Right lobe of liver (tissue), 6 donors: ENCODE measurements at regions not wholly inside any gene's neighbourhood (a gene's known extent, or its start where the extent isn't known, plus 50 kb on each side); places are given as distances from the start of the nearest gene placed in this dataset.

Experiments used
- ATAC-seq, 4 donors: fragments of 200-7000 bp; cut with Tn5 transposase; one replicate each; pipeline ENCODE4 v1.9.1; 2020; ENCODE audit warnings: mild to moderate bottlenecking in 4 of 4, moderate library complexity in 4 of 4
- DNase-seq, 3 donors: peaks; one replicate each; pipeline ENCODE4 v3.0.0-alpha.2; 2020
- H3K27ac ChIP-seq, 3 donors: fragments of 200-600 bp; one replicate each; pipeline ENCODE4 v1.8.0; 2022
- H3K27me3 ChIP-seq, 2 donors: fragments of 200-600 bp; one replicate each; pipeline ENCODE4 v1.8.0; 2022
- H3K36me3 ChIP-seq, 4 donors: fragments of 200-600 bp; sonication (generic) in 1 of 4; one replicate each; pipeline versions ENCODE4 v1.5.1 to v1.8.0; 2017 to 2022; ENCODE audit warnings: control low read depth in 1 of 4
- H3K4me1 ChIP-seq, 4 donors: fragments of 200-600 bp; sonication (generic) in 1 of 4; one replicate each; pipeline versions ENCODE4 v1.5.1 to v1.8.0; 2017 to 2022; ENCODE audit warnings: control low read depth in 1 of 4
- H3K4me3 ChIP-seq, 3 donors: fragments of 200-600 bp; one replicate each; pipeline ENCODE4 v1.8.0; 2022
- H3K9me3 ChIP-seq, 4 donors: fragments of 200-600 bp; sonication (generic) in 1 of 4; one replicate each; pipeline versions ENCODE4 v1.5.1 to v1.8.0; 2017 to 2022; ENCODE audit warnings: control low read depth in 1 of 4
- POLR2A ChIP-seq: fragments of 450-650 bp; IDR thresholded peaks from one replicate; pipeline ENCODE4 v1.6.1; 2017; ENCODE audit warnings: antibody characterized with exemption, mild to moderate bottlenecking
- WGBS: methylation state at CpG from one replicate; pipeline ENCODE4 v1.1.6; 2018; ENCODE audit warnings: low coverage, low lambda C conversion rate; ENCODE audit not compliant: insufficient coverage; ENCODE audit errors: missing lambda C conversion rate; 5-methylcytosine and 5-hydroxymethylcytosine counted together
- intact Hi-C, 2 donors: fragments of 100-400 bp; cut with DNase I; formaldehyde crosslinking; loops; one replicate each; pipeline versions ENCODE4 v1.11.2 to v1.14.1; 2022
- TF ChIP-seq, protein P1 (sequence below), 4 donors: fragments of 200-600 bp in 3 of 4; fragments of 450-650 bp in 1 of 4; IDR thresholded peaks; one replicate each; pipeline versions ENCODE4 v1.5.1 to v1.8.0; 2016 to 2022; ENCODE audit warnings: antibody characterized with exemption in 4 of 4, mild to moderate bottlenecking in 2 of 4
- donor health status: DM: no; HTN: yes; CAD: no.
- donor health status: DM: no; HTN: no; CAD: no.
- donor health status: DM: no; HTN: no; CAD: no.
- donor health status: DM: no; HTN: yes; CAD: no.
- donor health status: DM: no; HTN: yes; CAD: no.

DNA sequence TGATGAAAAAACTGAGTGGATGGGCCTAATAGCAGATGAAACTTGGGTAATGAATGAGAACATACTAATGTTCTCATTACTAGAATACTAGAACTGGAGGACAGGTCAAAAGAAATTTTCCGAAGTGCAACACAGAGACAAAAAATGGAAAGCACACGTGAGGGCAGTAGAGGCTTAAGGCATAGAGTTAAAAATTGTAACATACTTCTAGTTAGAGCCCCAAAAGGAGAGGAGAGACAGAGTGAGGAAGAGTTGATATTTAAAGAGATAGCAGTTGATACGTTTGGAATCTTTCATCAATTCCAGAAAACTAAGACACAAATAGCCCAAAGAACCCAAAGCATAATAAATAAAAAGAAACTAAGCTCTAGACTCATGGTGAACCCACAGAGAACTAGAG is 327.9 kb downstream of the SQOR start:
- TF ChIP-seq POLR2A = no peak
- TF ChIP-seq, protein P1, sequence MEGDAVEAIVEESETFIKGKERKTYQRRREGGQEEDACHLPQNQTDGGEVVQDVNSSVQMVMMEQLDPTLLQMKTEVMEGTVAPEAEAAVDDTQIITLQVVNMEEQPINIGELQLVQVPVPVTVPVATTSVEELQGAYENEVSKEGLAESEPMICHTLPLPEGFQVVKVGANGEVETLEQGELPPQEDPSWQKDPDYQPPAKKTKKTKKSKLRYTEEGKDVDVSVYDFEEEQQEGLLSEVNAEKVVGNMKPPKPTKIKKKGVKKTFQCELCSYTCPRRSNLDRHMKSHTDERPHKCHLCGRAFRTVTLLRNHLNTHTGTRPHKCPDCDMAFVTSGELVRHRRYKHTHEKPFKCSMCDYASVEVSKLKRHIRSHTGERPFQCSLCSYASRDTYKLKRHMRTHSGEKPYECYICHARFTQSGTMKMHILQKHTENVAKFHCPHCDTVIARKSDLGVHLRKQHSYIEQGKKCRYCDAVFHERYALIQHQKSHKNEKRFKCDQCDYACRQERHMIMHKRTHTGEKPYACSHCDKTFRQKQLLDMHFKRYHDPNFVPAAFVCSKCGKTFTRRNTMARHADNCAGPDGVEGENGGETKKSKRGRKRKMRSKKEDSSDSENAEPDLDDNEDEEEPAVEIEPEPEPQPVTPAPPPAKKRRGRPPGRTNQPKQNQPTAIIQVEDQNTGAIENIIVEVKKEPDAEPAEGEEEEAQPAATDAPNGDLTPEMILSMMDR (IDR thresholded peaks at IDR 0.05) = no peak
- intact Hi-C loops = no loop called here
- Histone ChIP-seq H3K9me3 (no peaks in the 10 kb centered on the region), H3K27ac (no peak overlapping the region), H3K4me1 (no peaks in the 10 kb centered on the region), H3K36me3 (no peaks in the 10 kb centered on the region), H3K27me3 (no peaks in the 10 kb centered on the region), H3K4me3 (no peak overlapping the region)
- ATAC-seq (no peak), DNase-seq (no peak)
- 64% methylated on average over 3 of the region's 3 CpGs for WGBS

DNA sequence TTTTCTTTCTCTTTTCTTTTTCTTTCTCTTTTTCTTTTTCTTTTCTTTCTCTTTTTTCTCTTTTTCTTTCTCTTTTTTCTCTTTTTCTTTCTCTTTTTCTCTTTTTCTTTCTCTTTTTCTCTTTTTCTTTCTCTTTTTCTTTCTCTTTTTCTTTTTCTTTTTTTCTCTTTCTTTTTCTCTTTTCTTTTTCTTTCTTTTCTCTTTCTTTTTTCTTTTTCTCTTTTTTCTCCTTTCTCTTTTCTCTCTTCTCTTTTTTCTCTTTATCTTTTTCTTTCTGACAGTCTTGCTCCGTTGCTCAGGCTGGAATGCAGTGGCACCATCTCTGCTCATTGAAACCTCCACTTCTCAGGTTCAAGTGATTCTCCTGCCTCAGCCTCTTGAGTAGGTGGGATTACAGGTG is 335.7 kb downstream of the SQOR start:
- DNase-seq = no peak
- intact Hi-C loops = no loop called here
- no peak for ATAC-seq
- H3K27ac ChIP-seq = no peak overlapping the region
- no peak overlapping the region for H3K4me3 ChIP-seq
- no peaks in the 10 kb centered on the region for H3K27me3 ChIP-seq
- H3K9me3 ChIP-seq = no peaks in the 10 kb centered on the region
- no peaks in the 10 kb centered on the region for H3K36me3 ChIP-seq
- 44% methylated on average over 1 of the region's 1 CpG for WGBS
- TF ChIP-seq, protein P1 (IDR thresholded peaks at IDR 0.05) = no peak
- TF ChIP-seq POLR2A = no peak
- no peaks in the 10 kb centered on the region for H3K4me1 ChIP-seq

DNA sequence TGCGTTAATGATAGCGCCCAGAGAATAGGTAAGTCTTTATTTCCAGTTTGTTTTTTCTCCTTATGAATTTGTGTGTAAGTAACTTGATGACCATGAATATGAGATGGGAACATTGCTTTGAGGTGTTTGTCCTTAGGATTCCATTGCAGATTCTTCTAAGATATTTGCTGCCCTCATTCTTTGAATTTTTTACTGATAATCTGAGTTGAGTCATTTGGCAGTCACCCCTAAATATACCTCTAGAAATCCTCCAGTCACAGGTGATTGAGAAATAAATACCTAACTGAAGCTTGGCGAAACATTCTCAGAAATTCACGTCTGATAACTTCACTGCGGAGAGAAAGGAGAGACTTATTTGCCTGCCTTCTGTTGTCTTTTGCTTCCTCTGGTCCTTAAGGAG is 345.5 kb downstream of the SQOR start:
- no peak for TF ChIP-seq POLR2A
- TF ChIP-seq, protein P1 (IDR thresholded peaks at IDR 0.05) = no peak
- intact Hi-C loops = no loop called here

GRCh38 chr15:45981625-45982024 is 346.8 kb downstream of the SQOR start:
- no peak for DNase-seq
- Histone ChIP-seq H3K4me1 (no peaks in the 10 kb centered on the region), H3K27ac (no peak overlapping the region), H3K9me3 (no peaks in the 10 kb centered on the region), H3K27me3 (no peaks in the 10 kb centered on the region), H3K36me3 (no peaks in the 10 kb centered on the region), H3K4me3 (no peak overlapping the region)
- TF ChIP-seq, protein P1 (IDR thresholded peaks at IDR 0.05) = no peak
- TF ChIP-seq POLR2A = no peak
- WGBS = 11% methylated on average over 1 of the region's 1 CpG
- intact Hi-C loops = no loop called here
- ATAC-seq = no peak

More for the DNA sequence above, 345.5 kb downstream of the SQOR start:
- Histone ChIP-seq H3K27ac (no peak overlapping the region), H3K27me3 (no peaks in the 10 kb centered on the region), H3K36me3 (no peaks in the 10 kb centered on the region), H3K4me3 (no peak overlapping the region), H3K9me3 (no peaks in the 10 kb centered on the region), H3K4me1 (no peaks in the 10 kb centered on the region)
- no peak for DNase-seq
- no peak for ATAC-seq
- WGBS = 67% methylated on average over 5 of the region's 5 CpGs

DNA sequence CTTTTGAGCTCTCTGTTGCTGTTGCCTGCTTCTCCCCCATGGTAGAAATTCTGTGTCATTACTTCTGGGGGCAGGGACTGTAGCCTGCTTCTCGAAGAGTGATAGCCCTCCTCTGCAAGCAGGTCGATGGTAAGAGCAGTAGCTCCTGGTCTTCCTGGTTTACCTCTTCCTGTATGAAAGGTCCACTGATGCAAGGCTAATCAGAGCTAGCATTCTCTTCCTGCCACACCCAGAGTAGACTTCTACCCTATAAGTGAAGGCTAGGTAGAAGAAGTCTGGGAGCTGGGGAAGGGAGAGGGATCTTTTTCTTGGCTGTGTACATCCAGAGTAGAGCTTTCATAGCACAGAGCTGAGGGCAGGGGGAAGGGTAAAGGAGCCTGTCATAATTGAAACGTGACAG is 357.0 kb downstream of the SQOR start:
- no peak for TF ChIP-seq POLR2A
- TF ChIP-seq, protein P1 (IDR thresholded peaks at IDR 0.05) = no peak
- H3K4me3 ChIP-seq = no peak overlapping the region
- ATAC-seq = no peak
- no peak overlapping the region for H3K27ac ChIP-seq
- no peaks in the 10 kb centered on the region for H3K4me1 ChIP-seq
- no peaks in the 10 kb centered on the region for H3K36me3 ChIP-seq
- no peaks in the 10 kb centered on the region for H3K9me3 ChIP-seq
- H3K27me3 ChIP-seq = no peaks in the 10 kb centered on the region
- 15% methylated on average over 3 of the region's 3 CpGs for whole genome bisulfite sequencing
- DNase-seq = no peak
- intact Hi-C loops = no loop called here
